ENCODE measurements at regions not wholly inside any gene's neighbourhood (a gene's known extent, or its start where the extent isn't known, plus 50 kb on each side); places are given as distances from the start of the nearest gene placed in this dataset.

GRCh38 chr2:237195396-237196120, 109.9 kb downstream of the COPS8 start:
- Mint-ChIP-seq H3K27me3 (peaks cover 8% of the 10 kb centered on the region), H3K36me3 (ENCODE audit: low read depth) (no peaks in the 10 kb centered on the region), H3K9me3 (no peaks in the 10 kb centered on the region), H3K4me3 (no peak overlapping the region), H3K27ac (no peak overlapping the region), H3K4me1 (no peaks in the 10 kb centered on the region)
- DNase-seq: no peak
- intact Hi-C loops (cut with micrococcal nuclease): no loop called here

- H3K9me3 Mint-ChIP-seq: no peaks in the 10 kb centered on the region
- H3K27ac Mint-ChIP-seq: no peak overlapping the region
- intact Hi-C loops (cut with micrococcal nuclease): no loop called here
- H3K4me1 Mint-ChIP-seq: no peaks in the 10 kb centered on the region
- H3K4me3 Mint-ChIP-seq: no peak overlapping the region
- H3K36me3 Mint-ChIP-seq (ENCODE audit: low read depth): no peaks in the 10 kb centered on the region
- peaks cover 8% of the 10 kb centered on the region for H3K27me3 Mint-ChIP-seq
- DNase-seq: no peak
Observed at GRCh38 chr2:237196409-237196808, 110.7 kb downstream of the COPS8 start.

- Mint-ChIP-seq H3K4me3 (no peak overlapping the region), H3K9me3 (no peaks in the 10 kb centered on the region), H3K27ac (no peak overlapping the region), H3K27me3 (peaks cover 8% of the 10 kb centered on the region), H3K36me3 (ENCODE audit: low read depth) (no peaks in the 10 kb centered on the region), H3K4me1 (no peaks in the 10 kb centered on the region)
- no peak for DNase-seq
- intact Hi-C loops (cut with micrococcal nuclease): no loop called here
Observed at GRCh38 chr2:237196866-237197618, 111.4 kb downstream of the COPS8 start.

DNA sequence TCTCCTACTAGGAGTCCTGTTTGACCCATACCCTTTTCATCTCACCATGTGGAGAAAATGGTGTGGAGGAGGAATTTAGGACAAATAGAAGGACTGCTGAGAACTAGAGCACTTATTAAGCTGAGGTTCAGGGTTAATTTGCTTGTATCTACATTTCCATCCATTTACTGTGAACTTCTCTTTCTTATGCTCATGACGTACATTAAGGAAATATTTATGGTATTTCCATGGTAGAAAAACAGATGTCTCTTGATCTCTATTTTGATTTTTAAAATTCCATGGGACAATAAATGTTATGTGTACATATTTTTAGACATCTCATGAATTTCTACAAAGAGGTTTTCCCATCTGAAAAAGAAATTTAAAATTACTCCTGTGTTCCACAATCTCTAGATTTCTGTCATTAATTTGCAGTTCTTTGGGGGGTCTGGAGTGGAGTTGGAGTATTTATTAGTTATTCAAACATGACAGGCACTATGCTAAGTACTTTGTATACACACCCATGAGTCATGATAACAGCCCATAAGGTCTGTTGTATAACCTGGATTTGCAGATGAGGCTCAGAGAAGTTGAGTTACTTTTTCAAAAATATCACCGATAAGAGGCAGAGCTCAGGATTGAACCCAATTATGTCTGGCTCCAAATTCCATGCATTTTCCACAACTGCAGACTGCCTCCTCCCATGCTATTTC, 112.6 kb downstream of the COPS8 start:
- Mint-ChIP-seq H3K4me1 (no peaks in the 10 kb centered on the region), H3K9me3 (no peaks in the 10 kb centered on the region), H3K27me3 (peaks cover 8% of the 10 kb centered on the region), H3K27ac (no peak overlapping the region), H3K4me3 (no peak overlapping the region), H3K36me3 (ENCODE audit: low read depth) (no peaks in the 10 kb centered on the region)
- intact Hi-C loops (cut with micrococcal nuclease): no loop called here
- DNase-seq: no peak

- Mint-ChIP-seq H3K27ac (no peak overlapping the region), H3K4me3 (no peak overlapping the region), H3K4me1 (no peaks in the 10 kb centered on the region), H3K36me3 (ENCODE audit: low read depth) (no peaks in the 10 kb centered on the region), H3K9me3 (no peaks in the 10 kb centered on the region), H3K27me3 (peaks cover 8% of the 10 kb centered on the region)
- no peak for DNase-seq
- intact Hi-C loops (cut with micrococcal nuclease): no loop called here
Observed at GRCh38 chr2:237199082-237199481, 113.4 kb downstream of the COPS8 start.

DNA sequence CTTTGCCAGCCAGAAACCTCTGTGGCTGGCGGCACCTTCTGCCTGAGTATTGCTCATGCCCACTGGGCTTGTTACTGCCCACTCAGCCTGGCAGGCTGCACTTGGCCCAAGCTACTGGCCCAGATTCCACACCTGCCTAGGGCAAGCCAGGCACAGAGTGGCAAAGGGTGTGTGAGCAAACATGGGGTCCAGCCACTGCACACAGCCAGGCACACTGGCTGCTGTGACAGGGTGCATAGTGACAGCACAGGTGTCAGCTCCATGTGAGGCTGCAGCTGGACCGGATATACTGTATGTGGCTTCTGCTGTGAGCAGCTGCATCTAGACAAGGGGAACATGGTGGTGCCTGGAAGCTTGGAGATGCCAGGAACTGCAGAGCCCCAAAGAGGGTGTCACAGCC, 113.9 kb downstream of the COPS8 start:
- no peaks in the 10 kb centered on the region for H3K4me1 Mint-ChIP-seq
- intact Hi-C loops (cut with micrococcal nuclease): no loop called here
- H3K27ac Mint-ChIP-seq: no peak overlapping the region
- H3K27me3 Mint-ChIP-seq: peaks cover 10% of the 10 kb centered on the region
- H3K36me3 Mint-ChIP-seq (ENCODE audit: low read depth): no peaks in the 10 kb centered on the region
- no peaks in the 10 kb centered on the region for H3K9me3 Mint-ChIP-seq
- no peak overlapping the region for H3K4me3 Mint-ChIP-seq
- no peak for DNase-seq

DNA sequence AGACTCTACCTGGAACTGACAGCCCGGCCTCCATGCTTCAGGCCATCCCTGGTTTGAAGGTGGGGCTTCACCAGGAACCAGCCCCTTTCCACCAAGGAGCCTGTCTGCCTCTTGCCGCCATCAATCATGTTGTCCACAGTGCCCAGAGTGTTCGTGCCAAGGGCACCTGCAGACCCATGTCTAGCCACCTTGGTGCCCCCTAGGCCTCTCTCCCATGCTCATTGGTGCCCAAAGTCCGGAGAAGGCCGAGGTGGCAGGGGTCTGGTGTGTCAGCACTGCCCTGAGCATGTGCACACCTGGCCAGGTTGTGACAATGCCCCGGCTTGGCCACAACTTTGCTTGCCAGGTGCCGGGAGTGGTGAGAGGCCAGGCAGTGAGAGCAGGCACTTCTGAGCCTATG, 114.8 kb downstream of the COPS8 start:
- no peaks in the 10 kb centered on the region for H3K36me3 Mint-ChIP-seq (ENCODE audit: low read depth)
- DNase-seq: no peak
- intact Hi-C loops (cut with micrococcal nuclease): no loop called here
- H3K9me3 Mint-ChIP-seq: no peaks in the 10 kb centered on the region
- H3K27me3 Mint-ChIP-seq: peaks cover 11% of the 10 kb centered on the region
- no peaks in the 10 kb centered on the region for H3K4me1 Mint-ChIP-seq
- H3K27ac Mint-ChIP-seq: no peak overlapping the region
- H3K4me3 Mint-ChIP-seq: no peak overlapping the region

DNA sequence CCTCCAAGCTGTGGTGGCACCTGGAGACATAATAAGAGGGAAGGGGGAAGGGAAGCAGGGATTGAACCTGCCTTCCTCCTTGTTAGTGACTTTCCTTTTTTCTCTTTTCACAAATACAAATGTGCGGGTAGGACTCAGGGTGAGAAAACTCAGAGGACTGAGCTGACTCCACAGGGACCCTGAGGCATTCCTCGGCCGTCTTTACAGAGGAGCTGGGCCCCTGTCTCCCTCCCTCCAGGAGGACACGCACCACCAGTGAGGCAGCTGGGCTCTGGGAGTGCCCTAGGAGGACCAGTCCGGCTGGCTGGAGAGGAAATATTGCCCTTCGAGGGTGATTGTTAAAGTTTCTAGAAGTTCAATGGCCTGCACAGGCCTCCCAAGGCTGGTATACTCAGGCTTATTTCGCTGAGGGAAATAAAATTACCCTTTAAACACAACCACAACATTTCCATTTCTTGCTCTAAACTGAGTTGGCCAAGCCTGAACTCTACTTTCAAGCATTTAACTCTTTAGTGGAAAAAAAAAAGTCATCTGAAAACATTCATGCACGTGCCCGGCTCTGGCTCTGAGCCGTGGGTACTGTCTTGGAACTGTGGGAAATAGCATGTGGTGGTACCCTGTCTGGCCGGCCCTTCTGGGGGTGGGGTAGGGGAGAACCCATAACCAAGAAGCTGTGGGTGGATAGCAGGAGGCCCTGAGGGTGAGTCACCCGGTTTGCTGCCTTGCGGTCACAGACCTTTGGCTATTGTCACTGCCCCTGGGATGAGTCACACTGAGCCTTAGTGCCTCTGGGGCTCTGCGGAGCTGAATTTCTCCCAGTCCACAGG, 116.0 kb downstream of the COPS8 start:
- no peaks in the 10 kb centered on the region for H3K4me1 Mint-ChIP-seq
- no peaks in the 10 kb centered on the region for H3K36me3 Mint-ChIP-seq (ENCODE audit: low read depth)
- peaks cover 11% of the 10 kb centered on the region for H3K27me3 Mint-ChIP-seq
- H3K4me3 Mint-ChIP-seq: no peak overlapping the region
- intact Hi-C loops (cut with micrococcal nuclease): no loop called here
- H3K27ac Mint-ChIP-seq: no peak overlapping the region
- DNase-seq: no peak
- H3K9me3 Mint-ChIP-seq: no peaks in the 10 kb centered on the region

GRCh38 chr2:237202288-237203030, 116.8 kb downstream of the COPS8 start:
- DNase-seq: no peak

DNA sequence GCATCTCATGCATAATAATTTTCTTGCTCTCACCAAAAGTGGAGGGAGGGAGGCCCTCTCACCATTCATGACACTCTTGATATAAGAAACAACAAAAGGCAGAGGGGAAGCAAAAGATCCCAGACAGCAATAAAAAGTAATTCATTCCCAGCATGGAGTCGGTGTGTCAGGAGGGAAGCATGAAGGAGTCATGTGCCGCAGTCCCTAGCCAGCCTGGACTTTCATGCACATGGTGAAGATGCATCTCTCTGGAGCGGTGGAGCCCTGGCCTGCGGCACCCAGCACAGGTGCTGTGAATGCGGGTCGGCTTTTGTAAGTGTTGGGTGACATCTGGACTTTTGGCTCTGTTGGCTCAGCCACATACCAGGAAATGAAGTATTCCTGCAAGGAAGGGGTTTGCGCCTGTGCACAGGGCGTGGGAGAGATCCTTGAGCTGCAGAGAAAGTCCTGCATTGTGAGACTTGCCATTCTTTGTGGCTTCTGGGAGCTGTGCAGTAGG, 119.4 kb downstream of the COPS8 start:
- no peak overlapping the region for H3K27ac Mint-ChIP-seq
- intact Hi-C loops (cut with micrococcal nuclease): no loop called here
- DNase-seq: no peak
- no peaks in the 10 kb centered on the region for H3K9me3 Mint-ChIP-seq
- H3K4me3 Mint-ChIP-seq: no peak overlapping the region
- H3K27me3 Mint-ChIP-seq: peaks cover 5% of the 10 kb centered on the region
- H3K36me3 Mint-ChIP-seq (ENCODE audit: low read depth): no peaks in the 10 kb centered on the region
- H3K4me1 Mint-ChIP-seq: no peaks in the 10 kb centered on the region

More at GRCh38 chr2:237202288-237203030, 116.8 kb downstream of the COPS8 start:
- intact Hi-C loops (cut with micrococcal nuclease): no loop called here
- no peaks in the 10 kb centered on the region for H3K36me3 Mint-ChIP-seq (ENCODE audit: low read depth)
- H3K27me3 Mint-ChIP-seq: peaks cover 6% of the 10 kb centered on the region
- no peaks in the 10 kb centered on the region for H3K9me3 Mint-ChIP-seq
- H3K4me1 Mint-ChIP-seq: no peaks in the 10 kb centered on the region
- H3K27ac Mint-ChIP-seq: no peak overlapping the region
- no peak overlapping the region for H3K4me3 Mint-ChIP-seq

DNA sequence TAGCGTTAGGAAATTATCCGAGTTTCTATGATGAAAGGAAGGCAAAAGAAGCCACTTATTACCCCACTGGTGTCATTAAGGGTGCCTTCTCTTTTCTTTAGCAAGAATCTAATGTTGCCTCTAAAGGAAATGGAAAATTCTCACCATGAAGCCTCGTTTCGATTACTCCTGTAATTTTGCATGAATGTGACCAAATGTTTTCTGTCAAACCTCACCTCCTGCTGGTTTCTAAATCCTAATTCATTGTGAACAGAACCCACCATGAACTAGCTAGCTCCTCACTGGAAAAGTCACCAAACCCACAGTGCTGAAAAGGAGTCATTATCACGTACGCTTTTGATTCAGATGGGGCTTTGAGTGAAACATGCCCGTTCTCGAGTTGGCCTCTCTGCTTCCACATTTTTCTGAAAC, 119.9 kb downstream of the COPS8 start:
- Mint-ChIP-seq H3K4me3 (no peak overlapping the region), H3K36me3 (ENCODE audit: low read depth) (no peaks in the 10 kb centered on the region), H3K27ac (no peak overlapping the region), H3K9me3 (no peaks in the 10 kb centered on the region), H3K27me3 (peaks cover 5% of the 10 kb centered on the region), H3K4me1 (no peaks in the 10 kb centered on the region)
- DNase-seq: no peak
- intact Hi-C loops (cut with micrococcal nuclease): no loop called here

GRCh38 chr2:237207646-237208045, 122.0 kb downstream of the COPS8 start:
- no peaks in the 10 kb centered on the region for H3K36me3 Mint-ChIP-seq (ENCODE audit: low read depth)
- H3K9me3 Mint-ChIP-seq: no peaks in the 10 kb centered on the region
- no peak for DNase-seq
- no peak overlapping the region for H3K27ac Mint-ChIP-seq
- no peaks in the 10 kb centered on the region for H3K4me1 Mint-ChIP-seq
- no peak overlapping the region for H3K4me3 Mint-ChIP-seq
- intact Hi-C loops (cut with micrococcal nuclease): no loop called here
- H3K27me3 Mint-ChIP-seq: peaks cover 5% of the 10 kb centered on the region
